GM23338 (cell line): ENCODE measurements at regions not wholly inside any gene's neighbourhood (a gene's known extent, or its start where the extent isn't known, plus 50 kb on each side); places are given as distances from the start of the nearest gene placed in this dataset.
A peak's percentile ranks its signal among the peaks of the same experiment; 100 is the strongest.

Experiments used
- ATAC-seq: fragments of 200-7000 bp; cut with Tn5 transposase; 3 replicates; pipeline ENCODE4 v1.9.1; 2020
- DNase-seq: peaks from one replicate; pipeline ENCODE4 v3.0.0-alpha.2; 2015; ENCODE audit warnings: low spot score
- H2AFZ ChIP-seq: fragments of 200-600 bp; sonication (generic); 2 replicates; pipeline ENCODE4 v1.8.0; 2016; ENCODE audit warnings: antibody characterized with exemption, mild to moderate bottlenecking, moderate library complexity
- H3F3A ChIP-seq: fragments of 200-600 bp; sonication (generic); replicated peaks from 2 replicates; pipeline ENCODE4 v1.8.0; 2017; ENCODE audit warnings: antibody characterized with exemption, mixed run types, low read depth
- H3K27ac ChIP-seq: fragments of 200-600 bp; sonication (generic); 2 replicates; pipeline ENCODE4 v1.6.1; 2016; ENCODE audit warnings: low read depth
- H3K27me3 ChIP-seq: fragments of 200-600 bp; sonication (generic); 2 replicates; pipeline ENCODE4 v1.8.0; 2016; ENCODE audit warnings: mild to moderate bottlenecking, mixed run types, moderate library complexity; ENCODE audit not compliant: insufficient read depth
- H3K36me3 ChIP-seq: fragments of 200-600 bp; sonication (generic); 2 replicates; pipeline ENCODE4 v1.8.0; 2016; ENCODE audit warnings: mild to moderate bottlenecking; ENCODE audit not compliant: insufficient read depth
- H3K4me1 ChIP-seq: fragments of 200-600 bp; sonication (generic); 2 replicates; pipeline ENCODE4 v1.8.0; 2016; ENCODE audit warnings: mild to moderate bottlenecking, moderate library complexity; ENCODE audit not compliant: insufficient read depth
- H3K4me2 ChIP-seq: fragments of 200-600 bp; sonication (generic); 2 replicates; pipeline ENCODE4 v1.7.1; 2017; ENCODE audit warnings: mixed run types
- H3K4me3 ChIP-seq: fragments of 200-600 bp; sonication (generic); 2 replicates; pipeline ENCODE4 v1.6.1; 2016; ENCODE audit warnings: mixed run types
- H3K79me2 ChIP-seq: fragments of 200-600 bp; sonication (generic); replicated peaks from 2 replicates; pipeline ENCODE4 v1.8.0; 2017; ENCODE audit warnings: mild to moderate bottlenecking; ENCODE audit not compliant: insufficient read depth
- H3K9me2 ChIP-seq: fragments of 200-600 bp; sonication (generic); 2 replicates; pipeline ENCODE4 v1.8.0; 2017; ENCODE audit not compliant: insufficient read depth
- H4K20me1 ChIP-seq: fragments of 200-600 bp; sonication (generic); replicated peaks from 2 replicates; pipeline ENCODE4 v1.8.0; 2017; ENCODE audit warnings: mild to moderate bottlenecking; ENCODE audit not compliant: insufficient read depth
- H3K27ac Mint-ChIP-seq: 2 replicates; pipeline ENCODE4 v1.8.0; 2020; ENCODE audit warnings: inconsistent platforms, mild to moderate bottlenecking, moderate library complexity, mixed read lengths
- H3K27me3 Mint-ChIP-seq: 3 replicates; pipeline ENCODE4 v1.8.0; 2022; ENCODE audit warnings: low read depth, mild to moderate bottlenecking, moderate library complexity, mixed read lengths, inconsistent platforms; ENCODE audit not compliant: insufficient read depth, poor library complexity
- H3K36me3 Mint-ChIP-seq: 3 replicates; pipeline ENCODE4 v1.8.0; 2021; ENCODE audit warnings: low read depth, mild to moderate bottlenecking, inconsistent platforms, moderate library complexity, mixed read lengths
- H3K4me1 Mint-ChIP-seq: 3 replicates; pipeline ENCODE4 v1.8.0; 2020; ENCODE audit warnings: mild to moderate bottlenecking, inconsistent platforms, mixed read lengths
- H3K4me3 Mint-ChIP-seq: 3 replicates; pipeline ENCODE4 v1.8.0; 2021; ENCODE audit warnings: moderate library complexity, mild to moderate bottlenecking, inconsistent platforms, mixed read lengths
- H3K9me3 Mint-ChIP-seq: 3 replicates; pipeline ENCODE4 v1.8.0; 2020; ENCODE audit warnings: moderate library complexity, mild to moderate bottlenecking, inconsistent platforms, mixed read lengths
- CREB1 ChIP-seq: fragments of 250-450 bp; sonication (Bioruptor Pico); IDR thresholded peaks from 2 replicates; pipeline ENCODE4 v1.5.0; 2020; ENCODE audit warnings: low read depth, mild to moderate bottlenecking, moderate library complexity
- EZH2phosphoT487 ChIP-seq: fragments of 200-600 bp; sonication (generic); IDR thresholded peaks from one replicate; pipeline ENCODE4 v1.8.1; 2018; ENCODE audit warnings: antibody characterized with exemption; ENCODE audit not compliant: unreplicated experiment
- JUNB ChIP-seq: IDR thresholded peaks from one replicate; pipeline ENCODE4 v1.6.1; 2016; ENCODE audit warnings: antibody characterized with exemption; ENCODE audit not compliant: unreplicated experiment
- NANOG ChIP-seq: IDR thresholded peaks from 2 replicates; pipeline ENCODE4 v1.6.1; 2016; ENCODE audit warnings: antibody characterized with exemption, borderline replicate concordance
- REST ChIP-seq: IDR thresholded peaks from one replicate; pipeline ENCODE4 v1.6.1; 2018; ENCODE audit warnings: antibody characterized with exemption; ENCODE audit not compliant: unreplicated experiment
- STAT1 ChIP-seq: IDR thresholded peaks from one replicate; pipeline ENCODE4 v1.6.1; 2016; ENCODE audit warnings: antibody characterized with exemption; ENCODE audit not compliant: unreplicated experiment
- ZNF114 ChIP-seq: fragments of 250-450 bp; sonication (Bioruptor Pico); IDR thresholded peaks from 2 replicates; pipeline ENCODE4 v1.5.0; 2020; ENCODE audit warnings: mild to moderate bottlenecking, moderate library complexity
- ZNF331 ChIP-seq: fragments of 250-450 bp; sonication (Bioruptor Pico); IDR thresholded peaks from 2 replicates; pipeline ENCODE4 v1.5.0; 2020; ENCODE audit warnings: low read depth, mild to moderate bottlenecking, moderate library complexity
- TF ChIP-seq, protein P1 (sequence below): IDR thresholded peaks from 2 replicates; pipeline ENCODE4 v1.6.1; 2016; ENCODE audit warnings: antibody characterized with exemption
- TF ChIP-seq, protein P2 (sequence below), 2 experiments: fragments of 200-600 bp in 1 of 2; sonication (generic) in 1 of 2; conservative IDR thresholded peaks; 2 replicates each; pipeline versions ENCODE4 v1.5.1 to v1.6.1; 2016 to 2017; ENCODE audit warnings: antibody characterized with exemption in 2 of 2, low read depth in 2 of 2, mild to moderate bottlenecking in 2 of 2, moderate library complexity in 1 of 2

GRCh38 chr17:79201536-79202227, 127.1 kb downstream of the ENGASE start:
- Mint-ChIP-seq H3K4me3 (no peak overlapping the region), H3K4me1 (peaks cover 35% of the 10 kb centered on the region), H3K9me3 (no peaks in the 10 kb centered on the region), H3K27me3 (peaks cover 12% of the 10 kb centered on the region), H3K36me3 (no peaks in the 10 kb centered on the region), H3K27ac (peak overlapping the region; percentile 5; the same call in 1 of the 2 replicates)
- no peaks in the 10 kb centered on the region for H3F3A ChIP-seq
- H3K27ac ChIP-seq = no peak overlapping the region
- no peaks in the 10 kb centered on the region for H3K27me3 ChIP-seq
- no peaks in the 10 kb centered on the region for H3K79me2 ChIP-seq
- no peak overlapping the region for H3K4me3 ChIP-seq
- ATAC-seq (peak; percentile 13; the same call in 2 of the 3 replicates), DNase-seq (no peak)
- TF ChIP-seq REST = no peak
- TF ChIP-seq, protein P1, sequence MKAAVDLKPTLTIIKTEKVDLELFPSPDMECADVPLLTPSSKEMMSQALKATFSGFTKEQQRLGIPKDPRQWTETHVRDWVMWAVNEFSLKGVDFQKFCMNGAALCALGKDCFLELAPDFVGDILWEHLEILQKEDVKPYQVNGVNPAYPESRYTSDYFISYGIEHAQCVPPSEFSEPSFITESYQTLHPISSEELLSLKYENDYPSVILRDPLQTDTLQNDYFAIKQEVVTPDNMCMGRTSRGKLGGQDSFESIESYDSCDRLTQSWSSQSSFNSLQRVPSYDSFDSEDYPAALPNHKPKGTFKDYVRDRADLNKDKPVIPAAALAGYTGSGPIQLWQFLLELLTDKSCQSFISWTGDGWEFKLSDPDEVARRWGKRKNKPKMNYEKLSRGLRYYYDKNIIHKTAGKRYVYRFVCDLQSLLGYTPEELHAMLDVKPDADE = no peak
- no peaks in the 10 kb centered on the region for H3K36me3 ChIP-seq
- H4K20me1 ChIP-seq = no peaks in the 10 kb centered on the region
- no peak overlapping the region for H2AFZ ChIP-seq
- H3K4me1 ChIP-seq = peaks cover 11% of the 10 kb centered on the region
- no peaks in the 10 kb centered on the region for H3K9me2 ChIP-seq
- no peak overlapping the region for H3K4me2 ChIP-seq

DNA sequence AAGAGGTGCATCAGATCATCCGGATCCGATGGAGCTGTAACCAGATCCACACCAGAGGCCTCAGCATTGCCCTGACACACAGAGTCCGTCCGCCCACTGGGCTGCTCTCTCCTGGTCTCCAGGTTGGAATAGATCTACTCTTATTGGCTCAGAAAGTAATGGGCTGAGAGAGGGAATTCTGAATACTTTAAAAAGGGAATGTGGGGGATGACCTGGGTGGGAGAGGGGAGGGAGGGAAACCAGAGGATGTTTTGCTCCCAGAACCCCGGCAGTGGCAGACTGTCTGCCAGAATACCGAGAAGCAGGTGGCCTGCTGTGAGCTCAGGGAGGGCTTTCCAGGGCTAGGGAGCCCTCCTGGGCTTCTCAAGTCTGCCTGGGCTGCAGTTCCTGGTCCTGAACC, 126.5 kb downstream of the ENGASE start:
- Histone ChIP-seq H3F3A (no peaks in the 10 kb centered on the region), H3K27ac (no peak overlapping the region), H3K4me2 (no peak overlapping the region), H3K36me3 (no peaks in the 10 kb centered on the region), H3K79me2 (no peaks in the 10 kb centered on the region), H2AFZ (no peak overlapping the region), H3K4me3 (no peak overlapping the region), H4K20me1 (no peaks in the 10 kb centered on the region), H3K4me1 (peaks cover 11% of the 10 kb centered on the region), H3K27me3 (no peaks in the 10 kb centered on the region), H3K9me2 (no peaks in the 10 kb centered on the region)
- no peak overlapping the region for H3K4me3 Mint-ChIP-seq
- peak overlapping the region; percentile 15; the same call in 1 of the 2 replicates for H3K27ac Mint-ChIP-seq
- H3K27me3 Mint-ChIP-seq = peaks cover 12% of the 10 kb centered on the region
- H3K36me3 Mint-ChIP-seq = no peaks in the 10 kb centered on the region
- H3K9me3 Mint-ChIP-seq = no peaks in the 10 kb centered on the region
- DNase-seq = no peak
- peak; percentile 54 for ATAC-seq
- peaks cover 38% of the 10 kb centered on the region for H3K4me1 Mint-ChIP-seq
- TF ChIP-seq ZNF331 (CRISPR knock-in tag) = no peak
- TF ChIP-seq CREB1 (CRISPR knock-in tag) = no peak
- TF ChIP-seq, protein P2, sequence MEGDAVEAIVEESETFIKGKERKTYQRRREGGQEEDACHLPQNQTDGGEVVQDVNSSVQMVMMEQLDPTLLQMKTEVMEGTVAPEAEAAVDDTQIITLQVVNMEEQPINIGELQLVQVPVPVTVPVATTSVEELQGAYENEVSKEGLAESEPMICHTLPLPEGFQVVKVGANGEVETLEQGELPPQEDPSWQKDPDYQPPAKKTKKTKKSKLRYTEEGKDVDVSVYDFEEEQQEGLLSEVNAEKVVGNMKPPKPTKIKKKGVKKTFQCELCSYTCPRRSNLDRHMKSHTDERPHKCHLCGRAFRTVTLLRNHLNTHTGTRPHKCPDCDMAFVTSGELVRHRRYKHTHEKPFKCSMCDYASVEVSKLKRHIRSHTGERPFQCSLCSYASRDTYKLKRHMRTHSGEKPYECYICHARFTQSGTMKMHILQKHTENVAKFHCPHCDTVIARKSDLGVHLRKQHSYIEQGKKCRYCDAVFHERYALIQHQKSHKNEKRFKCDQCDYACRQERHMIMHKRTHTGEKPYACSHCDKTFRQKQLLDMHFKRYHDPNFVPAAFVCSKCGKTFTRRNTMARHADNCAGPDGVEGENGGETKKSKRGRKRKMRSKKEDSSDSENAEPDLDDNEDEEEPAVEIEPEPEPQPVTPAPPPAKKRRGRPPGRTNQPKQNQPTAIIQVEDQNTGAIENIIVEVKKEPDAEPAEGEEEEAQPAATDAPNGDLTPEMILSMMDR (conservative IDR thresholded peaks at IDR 0.05; ENCODE audit: low read depth in 2 of 2) = no peak
- TF ChIP-seq EZH2phosphoT487 = no peak
- no peak for TF ChIP-seq REST
- TF ChIP-seq, protein P1 = no peak
- TF ChIP-seq STAT1 = no peak
- no peak for TF ChIP-seq JUNB
- TF ChIP-seq ZNF114 (CRISPR knock-in tag) = no peak
- no peak for TF ChIP-seq NANOG
